Trophoblast cell (in vitro differentiated cells and primary cell): ENCODE measurements at regions not wholly inside any gene's neighbourhood (a gene's known extent, or its start where the extent isn't known, plus 50 kb on each side); places are given as distances from the start of the nearest gene placed in this dataset.

Experiments
- DNase-seq, 2 donors: peaks; one replicate each; pipeline ENCODE4 v3.0.0-alpha.2; 2016
- H2AFZ ChIP-seq: 2 replicates; pipeline ENCODE4 v1.6.1; 2013; ENCODE audit warnings: low read length, moderate library complexity, mild to moderate bottlenecking; ENCODE audit not compliant: insufficient read depth, poor library complexity
- H2AK5ac ChIP-seq: 2 replicates; pipeline ENCODE4 v1.6.1; 2013; ENCODE audit warnings: mild to moderate bottlenecking, low read length
- H2BK120ac ChIP-seq: 2 replicates; pipeline ENCODE4 v1.6.1; 2013; ENCODE audit warnings: low read length, mild to moderate bottlenecking, moderate library complexity; ENCODE audit not compliant: insufficient read depth, poor library complexity
- H2BK12ac ChIP-seq: 2 replicates; pipeline ENCODE4 v1.6.1; 2013; ENCODE audit warnings: mild to moderate bottlenecking, low read length, moderate library complexity
- H2BK5ac ChIP-seq: 2 replicates; pipeline ENCODE4 v1.6.1; 2013; ENCODE audit warnings: low read length, low read depth, moderate library complexity, mild to moderate bottlenecking; ENCODE audit not compliant: poor library complexity
- H3K14ac ChIP-seq: 2 replicates; pipeline ENCODE4 v1.6.1; 2013; ENCODE audit warnings: mild to moderate bottlenecking, low read length
- H3K18ac ChIP-seq: 2 replicates; pipeline ENCODE4 v1.6.1; 2013; ENCODE audit warnings: mild to moderate bottlenecking, low read length
- H3K23ac ChIP-seq: 2 replicates; pipeline ENCODE4 v1.6.1; 2013; ENCODE audit warnings: low read length
- H3K27ac ChIP-seq: 2 replicates; pipeline ENCODE4 v1.5.1; 2013; ENCODE audit warnings: low read depth, mild to moderate bottlenecking, inconsistent platforms, low read length, moderate library complexity
- H3K27me3 ChIP-seq: 2 replicates; pipeline ENCODE4 v1.6.1; 2013; ENCODE audit warnings: inconsistent platforms, mild to moderate bottlenecking, low read length, moderate library complexity; ENCODE audit not compliant: insufficient read depth
- H3K36me3 ChIP-seq, 2 experiments: 1 replicate in 1 of 2; 2 replicates in 1 of 2; pipeline ENCODE4 v1.6.1; 2013; ENCODE audit warnings: low read length in 2 of 2, mild to moderate bottlenecking in 2 of 2, moderate library complexity in 1 of 2; ENCODE audit not compliant: insufficient read depth in 2 of 2, control insufficient read depth in 1 of 2
- H3K4ac ChIP-seq: 2 replicates; pipeline ENCODE4 v1.6.1; 2013; ENCODE audit warnings: low read depth, mild to moderate bottlenecking, low read length, moderate library complexity
- H3K4me1 ChIP-seq, 2 experiments: 1 replicate in 1 of 2; 2 replicates in 1 of 2; pipeline ENCODE4 v1.6.1; 2013; ENCODE audit warnings: low read length in 2 of 2, mild to moderate bottlenecking in 2 of 2, moderate library complexity in 1 of 2; ENCODE audit not compliant: insufficient read depth in 2 of 2, control insufficient read depth in 1 of 2
- H3K4me2 ChIP-seq: 2 replicates; pipeline ENCODE4 v1.6.1; 2013; ENCODE audit warnings: inconsistent platforms, mild to moderate bottlenecking, low read length, moderate library complexity
- H3K4me3 ChIP-seq: 2 replicates; pipeline ENCODE4 v1.5.1; 2013; ENCODE audit warnings: mild to moderate bottlenecking, low read depth, low read length, inconsistent platforms
- H3K79me1 ChIP-seq: one replicate; pipeline ENCODE4 v1.6.1; 2013; ENCODE audit warnings: low read length
- H3K79me2 ChIP-seq: 2 replicates; pipeline ENCODE4 v1.6.1; 2013; ENCODE audit warnings: low read length, mild to moderate bottlenecking; ENCODE audit not compliant: control insufficient read depth, insufficient read depth, poor library complexity
- H3K9ac ChIP-seq: 2 replicates; pipeline ENCODE4 v1.6.1; 2013; ENCODE audit warnings: mild to moderate bottlenecking, low read length
- H3K9me3 ChIP-seq: 2 replicates; pipeline ENCODE4 v1.6.1; 2013; ENCODE audit warnings: low read depth, mild to moderate bottlenecking, control low read depth, inconsistent platforms, low read length; ENCODE audit not compliant: insufficient read depth
- H4K12ac ChIP-seq: 2 replicates; pipeline ENCODE4 v1.6.1; 2013; ENCODE audit warnings: low read depth, mild to moderate bottlenecking, low read length, moderate library complexity
- H4K8ac ChIP-seq: 2 replicates; pipeline ENCODE4 v1.6.1; 2013; ENCODE audit warnings: low read depth, mild to moderate bottlenecking, low read length, moderate library complexity
- H4K91ac ChIP-seq: one replicate; pipeline ENCODE4 v1.6.1; 2013; ENCODE audit warnings: low read depth, mild to moderate bottlenecking, low read length, moderate library complexity
- WGBS: extraction: QIAGEN DNeasy Blood & Tissue Kit; methylation state at CpG from one replicate; pipeline ENCODE4 v1.1.7; 2013; ENCODE audit warnings: missing lambda C conversion rate; ENCODE audit not compliant: insufficient read length, insufficient coverage; ENCODE audit errors: extremely low coverage; 5-methylcytosine and 5-hydroxymethylcytosine counted together

GRCh38 chr6:91152824-91153223, 566.0 kb upstream of the MAP3K7 start:
- H3K4me2 ChIP-seq = no peak overlapping the region
- no peak overlapping the region for H3K14ac ChIP-seq
- H2BK12ac ChIP-seq = no peak overlapping the region
- no peak overlapping the region for H3K27ac ChIP-seq
- H3K27me3 ChIP-seq = no peaks in the 10 kb centered on the region
- no peak overlapping the region for H2AK5ac ChIP-seq
- WGBS = no CpG with 5 or more reads among the region's 5 CpGs
- H3K23ac ChIP-seq = no peak overlapping the region
- no peak overlapping the region for H2BK120ac ChIP-seq
- no peaks in the 10 kb centered on the region for H3K9me3 ChIP-seq
- H3K79me2 ChIP-seq = no peaks in the 10 kb centered on the region
- no peak overlapping the region for H4K91ac ChIP-seq
- H3K79me1 ChIP-seq = no peaks in the 10 kb centered on the region
- H3K4me3 ChIP-seq = no peak overlapping the region
- no peaks in the 10 kb centered on the region for H3K4me1 ChIP-seq
- no peak for DNase-seq
- H4K12ac ChIP-seq = no peak overlapping the region
- no peak overlapping the region for H4K8ac ChIP-seq
- no peak overlapping the region for H3K9ac ChIP-seq
- no peak overlapping the region for H2BK5ac ChIP-seq
- no peak overlapping the region for H3K18ac ChIP-seq
- no peak overlapping the region for H3K4ac ChIP-seq
- H2AFZ ChIP-seq = no peak overlapping the region
- no peaks in the 10 kb centered on the region for H3K36me3 ChIP-seq

DNA sequence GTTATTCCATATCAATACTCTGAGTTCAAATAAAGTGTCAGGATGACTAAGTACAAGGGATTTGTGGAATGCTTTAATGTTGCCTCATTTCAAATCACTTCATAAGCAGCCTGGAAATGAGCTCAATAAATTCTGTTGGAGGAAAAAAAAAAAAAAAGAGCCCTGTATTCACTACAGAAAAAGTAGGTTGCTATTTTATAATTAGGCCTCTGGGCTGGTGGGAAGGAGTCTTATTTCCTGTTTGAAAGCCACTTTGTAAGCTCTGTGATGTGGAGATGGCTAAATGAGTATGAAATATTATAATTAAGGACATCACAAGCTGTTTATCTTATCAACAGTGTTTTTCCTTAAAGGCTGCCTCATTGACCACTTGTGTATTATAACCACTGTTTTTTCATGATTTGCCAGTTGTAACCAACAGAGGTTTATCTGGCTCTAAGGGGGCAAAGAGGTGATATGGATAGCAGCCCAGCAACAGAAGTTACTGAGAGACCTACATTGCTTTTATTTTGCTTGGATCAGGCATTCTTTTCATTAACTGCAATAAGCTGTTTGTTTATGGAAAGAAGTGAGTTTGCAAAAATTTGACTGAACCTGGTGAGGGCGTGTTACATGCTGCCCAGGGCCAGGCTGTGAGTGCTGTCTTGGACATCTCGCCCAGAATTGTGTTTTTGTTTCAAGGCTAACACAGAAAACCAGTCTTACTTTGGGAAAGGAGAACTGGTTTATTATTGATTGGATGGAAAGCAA, 563.3 kb upstream of the MAP3K7 start:
- Histone ChIP-seq H3K4ac (no peak overlapping the region), H3K18ac (no peak overlapping the region), H3K9me3 (no peaks in the 10 kb centered on the region), H3K36me3 (no peaks in the 10 kb centered on the region), H4K91ac (no peak overlapping the region), H2AFZ (no peak overlapping the region), H3K27ac (no peak overlapping the region), H3K27me3 (no peaks in the 10 kb centered on the region), H4K8ac (no peak overlapping the region), H3K9ac (no peak overlapping the region), H3K14ac (no peak overlapping the region), H3K4me2 (no peak overlapping the region), H2BK120ac (no peak overlapping the region), H2BK5ac (no peak overlapping the region), H2BK12ac (no peak overlapping the region), H3K79me1 (no peaks in the 10 kb centered on the region), H2AK5ac (no peak overlapping the region), H3K4me3 (no peak overlapping the region), H4K12ac (no peak overlapping the region), H3K4me1 (no peaks in the 10 kb centered on the region), H3K23ac (no peak overlapping the region), H3K79me2 (no peaks in the 10 kb centered on the region)
- no peak for DNase-seq
- WGBS = no CpG with 5 or more reads among the region's 2 CpGs

GRCh38 chr6:91149246-91149955, 562.5 kb upstream of the MAP3K7 start:
- H4K12ac ChIP-seq = no peak overlapping the region
- WGBS = no CpG with 5 or more reads among the region's 8 CpGs
- no peak overlapping the region for H2BK5ac ChIP-seq
- H3K36me3 ChIP-seq = no peaks in the 10 kb centered on the region
- H2AFZ ChIP-seq = no peak overlapping the region
- H3K79me2 ChIP-seq = no peaks in the 10 kb centered on the region
- no peak overlapping the region for H3K27ac ChIP-seq
- H3K27me3 ChIP-seq = no peaks in the 10 kb centered on the region
- no peaks in the 10 kb centered on the region for H3K79me1 ChIP-seq
- H2BK12ac ChIP-seq = no peak overlapping the region
- H3K18ac ChIP-seq = no peak overlapping the region
- H3K4me3 ChIP-seq = no peak overlapping the region
- H4K91ac ChIP-seq = no peak overlapping the region
- no peak overlapping the region for H3K4me2 ChIP-seq
- no peak overlapping the region for H2BK120ac ChIP-seq
- H3K9me3 ChIP-seq = no peaks in the 10 kb centered on the region
- no peak overlapping the region for H3K9ac ChIP-seq
- no peak overlapping the region for H3K4ac ChIP-seq
- DNase-seq = no peak
- H4K8ac ChIP-seq = no peak overlapping the region
- H3K23ac ChIP-seq = no peak overlapping the region
- no peak overlapping the region for H2AK5ac ChIP-seq
- no peak overlapping the region for H3K14ac ChIP-seq
- H3K4me1 ChIP-seq = no peaks in the 10 kb centered on the region

GRCh38 chr6:91144126-91144525, 557.3 kb upstream of the MAP3K7 start:
- Histone ChIP-seq H3K4me1 (no peaks in the 10 kb centered on the region), H2AFZ (no peak overlapping the region), H3K14ac (no peak overlapping the region), H3K79me2 (no peaks in the 10 kb centered on the region), H2BK12ac (no peak overlapping the region), H3K79me1 (no peaks in the 10 kb centered on the region), H3K9me3 (no peaks in the 10 kb centered on the region), H3K23ac (no peak overlapping the region), H4K12ac (no peak overlapping the region), H3K4me3 (no peak overlapping the region), H3K4ac (no peak overlapping the region), H3K36me3 (no peaks in the 10 kb centered on the region), H3K9ac (no peak overlapping the region), H2BK120ac (no peak overlapping the region), H3K18ac (no peak overlapping the region), H3K27me3 (no peaks in the 10 kb centered on the region), H2BK5ac (no peak overlapping the region), H4K91ac (no peak overlapping the region), H3K4me2 (no peak overlapping the region), H3K27ac (no peak overlapping the region), H2AK5ac (no peak overlapping the region), H4K8ac (no peak overlapping the region)
- no CpG with 5 or more reads among the region's 3 CpGs for WGBS
- no peak for DNase-seq
